Stromal cell of bone marrow (primary cell): ENCODE measurements at regions not wholly inside any gene's neighbourhood (a gene's known extent, or its start where the extent isn't known, plus 50 kb on each side); places are given as distances from the start of the nearest gene placed in this dataset.
"Not testable (repeated sequence)": the region's sequence is repeated elsewhere in the genome, so short reads cannot be mapped to it uniquely, and the experiment has no call there.

Experiments
- DNase-seq: peaks from one replicate; pipeline ENCODE4 v3.0.0-alpha.2; 2012; ENCODE audit warnings: low read depth

GRCh38 chr21:14321042-14321441, 61.9 kb downstream of the HSPA13 start:
- DNase-seq: peak; percentile 6

GRCh38 chr21:14319805-14320204, 63.1 kb downstream of the HSPA13 start:
- no peak for DNase-seq

- DNase-seq: no peak
These were observed 64.4 kb downstream of the HSPA13 start for GRCh38 chr21:14318578-14318977.

- DNase-seq: no peak
These were observed 65.4 kb downstream of the HSPA13 start for GRCh38 chr21:14317507-14317906.

- DNase-seq: no peak
These were observed 69.6 kb downstream of the HSPA13 start for GRCh38 chr21:14313300-14313699.

- no peak for DNase-seq
These were observed 70.1 kb downstream of the HSPA13 start for GRCh38 chr21:14312871-14313270.

- no peak for DNase-seq
These were observed 74.7 kb downstream of the HSPA13 start for GRCh38 chr21:14308234-14308633.

GRCh38 chr21:14306126-14306907, 76.6 kb downstream of the HSPA13 start:
- DNase-seq: no peak

GRCh38 chr21:14303731-14304488, 79.0 kb downstream of the HSPA13 start:
- DNase-seq: no peak

- DNase-seq: no peak
These were observed 82.9 kb downstream of the HSPA13 start for GRCh38 chr21:14300074-14300473.

- no peak for DNase-seq
These were observed 74.6 kb downstream of the RBM11 start for GRCh38 chr21:14290576-14290975.

GRCh38 chr21:14288922-14289321, 73.0 kb downstream of the RBM11 start:
- DNase-seq: no peak

GRCh38 chr21:14285147-14285761, 69.3 kb downstream of the RBM11 start:
- no peak for DNase-seq

- no peak for DNase-seq
These were observed 68.5 kb downstream of the RBM11 start for GRCh38 chr21:14284481-14284880.

- not testable (repeated sequence) for DNase-seq
These were observed 65.4 kb downstream of the RBM11 start for GRCh38 chr21:14281188-14281900.
